ENCODE measurements at regions not wholly inside any gene's neighbourhood (a gene's known extent, or its start where the extent isn't known, plus 50 kb on each side); places are given as distances from the start of the nearest gene placed in this dataset.

GRCh38 chr15:46450112-46450809, 815.4 kb downstream of the SQOR start:
- DNase-seq (ENCODE audit: low spot score), result no peak
- Histone ChIP-seq H3K4me3 (no peak overlapping the region), H3K27ac (no peak overlapping the region)
- TF ChIP-seq CTCF (IDR thresholded peaks at IDR 0.05), result no peak

- Histone ChIP-seq H3K4me3 (no peak overlapping the region), H3K27ac (no peak overlapping the region)
- no peak for TF ChIP-seq CTCF (IDR thresholded peaks at IDR 0.05)
- DNase-seq (ENCODE audit: low spot score), result no peak
These were observed 816.0 kb downstream of the SQOR start for GRCh38 chr15:46450810-46451182.

- DNase-seq (ENCODE audit: low spot score), result no peak
- no peak for TF ChIP-seq CTCF (IDR thresholded peaks at IDR 0.05)
These were observed 817.5 kb downstream of the SQOR start for GRCh38 chr15:46452297-46452820.

GRCh38 chr15:46456456-46456855, 821.6 kb downstream of the SQOR start:
- no peak for TF ChIP-seq CTCF (IDR thresholded peaks at IDR 0.05)
- H3K27ac ChIP-seq, result no peak overlapping the region
- no peak overlapping the region for H3K4me3 ChIP-seq
- no peak for DNase-seq (ENCODE audit: low spot score)

More at GRCh38 chr15:46452297-46452820, 817.5 kb downstream of the SQOR start:
- Histone ChIP-seq H3K4me3 (no peak overlapping the region), H3K27ac (no peak overlapping the region)

GRCh38 chr15:46460431-46461094, 825.7 kb downstream of the SQOR start:
- no peak for TF ChIP-seq CTCF (IDR thresholded peaks at IDR 0.05)
- DNase-seq (ENCODE audit: low spot score), result no peak
- no peak overlapping the region for H3K4me3 ChIP-seq
- H3K27ac ChIP-seq, result no peak overlapping the region

GRCh38 chr15:46461416-46461815, 826.6 kb downstream of the SQOR start:
- TF ChIP-seq CTCF (IDR thresholded peaks at IDR 0.05), result no peak
- no peak for DNase-seq (ENCODE audit: low spot score)
- Histone ChIP-seq H3K4me3 (no peak overlapping the region), H3K27ac (no peak overlapping the region)

GRCh38 chr15:46467041-46467440, 832.2 kb downstream of the SQOR start:
- DNase-seq (ENCODE audit: low spot score), result no peak
- H3K4me3 ChIP-seq, result no peak overlapping the region

More at GRCh38 chr15:46467041-46467440, 832.2 kb downstream of the SQOR start:
- TF ChIP-seq CTCF (IDR thresholded peaks at IDR 0.05), result no peak
- H3K27ac ChIP-seq, result no peak overlapping the region

Data from coronary artery (tissue), 2 donors.